IMR-90 (cell line): ENCODE measurements at regions not wholly inside any gene's neighbourhood (a gene's known extent, or its start where the extent isn't known, plus 50 kb on each side); places are given as distances from the start of the nearest gene placed in this dataset.

ENCODE experiments used
- ATAC-seq: fragments of 200-7000 bp; cut with Tn5 transposase; 2 replicates; pipeline ENCODE4 v1.9.1; 2020; ENCODE audit warnings: low read depth, mild to moderate bottlenecking, moderate library complexity
- BruUV-seq: library from RNA; stranded (reverse); fragments of 400-500 nt; replicated peaks from 2 replicates; lab custom pipeline; 2021; lab: Mats Ljungman, UMichigan
- CTCF ChIA-PET: fragments of 300-600 bp; formaldehyde crosslinking; extraction: SDS; loops from one replicate; lab custom pipeline; 2021; ENCODE audit warnings: antibody characterized with exemption; lab: Yijun Ruan, JAX
- POLR2A ChIA-PET: fragments of 300-600 bp; sonication (Branson Sonifier 250); formaldehyde crosslinking; loops from one replicate; lab custom pipeline; 2022; ENCODE audit warnings: antibody characterized with exemption; ENCODE audit not compliant: unreplicated experiment; lab: Charles Lee
- DNase-seq: peaks from one replicate; pipeline ENCODE4 v3.0.0; 2013
- H2AFZ ChIP-seq: replicated peaks from 2 replicates; pipeline ENCODE3; 2013; ENCODE audit warnings: low read length, mild to moderate bottlenecking; ENCODE audit not compliant: poor library complexity
- H2AK5ac ChIP-seq: 2 replicates; pipeline ENCODE4 v1.6.1; 2013; ENCODE audit warnings: low read depth, low read length, inconsistent platforms
- H2AK9ac ChIP-seq: replicated peaks from 2 replicates; pipeline ENCODE3; 2013; ENCODE audit warnings: mild to moderate bottlenecking, low read depth, low read length, moderate library complexity; ENCODE audit not compliant: poor library complexity
- H2BK120ac ChIP-seq: 2 replicates; pipeline ENCODE4 v1.6.1; 2013; ENCODE audit warnings: low read depth, low read length, inconsistent platforms
- H2BK15ac ChIP-seq: 3 replicates; pipeline ENCODE4 v1.6.1; 2013; ENCODE audit warnings: low read depth, low read length, inconsistent platforms
- H2BK20ac ChIP-seq: 2 replicates; pipeline ENCODE4 v1.6.1; 2013; ENCODE audit warnings: low read depth, mild to moderate bottlenecking, inconsistent platforms, low read length, moderate library complexity
- H2BK5ac ChIP-seq: 2 replicates; pipeline ENCODE4 v1.6.1; 2013; ENCODE audit warnings: mild to moderate bottlenecking, low read depth, low read length, inconsistent platforms; ENCODE audit not compliant: poor library complexity, severe bottlenecking
- H3K14ac ChIP-seq: replicated peaks from 2 replicates; pipeline ENCODE4 v1.6.1; 2013; ENCODE audit warnings: low read depth, low read length, inconsistent platforms
- H3K18ac ChIP-seq: 2 replicates; pipeline ENCODE4 v1.6.1; 2013; ENCODE audit warnings: low read depth, low read length, control low read depth
- H3K23ac ChIP-seq: 2 replicates; pipeline ENCODE4 v1.6.1; 2013; ENCODE audit warnings: low read depth, low read length, inconsistent platforms
- H3K27ac ChIP-seq: 2 replicates; pipeline ENCODE4 v1.5.1; 2013; ENCODE audit warnings: mild to moderate bottlenecking, control low read depth, low read length; ENCODE audit not compliant: insufficient read depth
- H3K27me3 ChIP-seq: 2 replicates; pipeline ENCODE4 v1.6.1; 2013; ENCODE audit warnings: low read length; ENCODE audit not compliant: control insufficient read depth, insufficient read depth
- H3K36me3 ChIP-seq: 2 replicates; pipeline ENCODE4 v1.6.1; 2013; ENCODE audit warnings: low read length, mixed read lengths; ENCODE audit not compliant: control insufficient read depth, insufficient read depth
- H3K4ac ChIP-seq: 2 replicates; pipeline ENCODE4 v1.6.1; 2013; ENCODE audit warnings: low read depth, low read length, inconsistent platforms
- H3K4me1 ChIP-seq: 2 replicates; pipeline ENCODE4 v1.6.1; 2013; ENCODE audit warnings: low read length, mixed read lengths; ENCODE audit not compliant: control insufficient read depth, insufficient read depth
- H3K4me2 ChIP-seq: 2 replicates; pipeline ENCODE4 v1.6.1; 2013; ENCODE audit warnings: low read depth, mild to moderate bottlenecking, control low read depth, low read length, moderate library complexity
- H3K4me3 ChIP-seq: 2 replicates; pipeline ENCODE4 v1.5.1; 2013; ENCODE audit warnings: low read depth, mild to moderate bottlenecking, control low read depth, low read length, moderate library complexity; ENCODE audit not compliant: insufficient read depth
- H3K56ac ChIP-seq: 2 replicates; pipeline ENCODE4 v1.6.1; 2013; ENCODE audit warnings: low read length, inconsistent platforms; ENCODE audit not compliant: insufficient read depth; ENCODE audit errors: extremely low read depth
- H3K79me1 ChIP-seq, 2 experiments: 2 replicates each; pipeline ENCODE4 v1.6.1; 2013; ENCODE audit warnings: low read length in 2 of 2, inconsistent platforms in 1 of 2, low read depth in 1 of 2
- H3K9ac ChIP-seq: 2 replicates; pipeline ENCODE4 v1.6.1; 2013; ENCODE audit warnings: low read depth, low read length, control low read depth
- H3K9me1 ChIP-seq: 2 replicates; pipeline ENCODE4 v1.6.1; 2013; ENCODE audit warnings: low read length, inconsistent platforms; ENCODE audit not compliant: insufficient read depth
- H3K9me3 ChIP-seq: 2 replicates; pipeline ENCODE4 v1.6.1; 2013; ENCODE audit warnings: low read length; ENCODE audit not compliant: control insufficient read depth, insufficient read depth
- H4K20me1 ChIP-seq: 2 replicates; pipeline ENCODE4 v1.6.1; 2013; ENCODE audit warnings: low read length, inconsistent platforms; ENCODE audit not compliant: insufficient read depth
- H4K5ac ChIP-seq: 2 replicates; pipeline ENCODE4 v1.6.1; 2013; ENCODE audit warnings: mild to moderate bottlenecking, low read depth, low read length, control low read depth
- H4K8ac ChIP-seq, 2 experiments: 2 replicates each; pipeline ENCODE4 v1.6.1; 2013; ENCODE audit warnings: low read depth in 2 of 2, low read length in 2 of 2, control low read depth in 1 of 2, inconsistent platforms in 1 of 2
- H4K91ac ChIP-seq: 2 replicates; pipeline ENCODE4 v1.6.1; 2013; ENCODE audit warnings: low read depth, low read length, inconsistent platforms; ENCODE audit not compliant: insufficient read depth
- BHLHE40 ChIP-seq: fragments of 150-350 bp; IDR thresholded peaks from 2 replicates; pipeline ENCODE4 v1.6.1; 2016; ENCODE audit warnings: mild to moderate bottlenecking, low read depth, low read length
- CEBPB ChIP-seq: IDR thresholded peaks from 2 replicates; pipeline ENCODE4 v1.6.1; 2012; ENCODE audit warnings: low read depth, low read length, improper control_type of control experiment
- CHD1 ChIP-seq: IDR thresholded peaks from 2 replicates; pipeline ENCODE4 v1.6.1; 2012; ENCODE audit warnings: low read depth, low read length, improper control_type of control experiment
- MXI1 ChIP-seq: IDR thresholded peaks from 2 replicates; pipeline ENCODE4 v1.6.1; 2012; ENCODE audit warnings: low read depth, mild to moderate bottlenecking, low read length, moderate library complexity, borderline replicate concordance
- NFE2L2 ChIP-seq: fragments of 150-350 bp; IDR thresholded peaks from 2 replicates; pipeline ENCODE4 v1.6.1; 2016; ENCODE audit warnings: low read depth, mild to moderate bottlenecking, low read length
- RFX5 ChIP-seq: IDR thresholded peaks from 2 replicates; pipeline ENCODE4 v1.8.0; 2012; ENCODE audit warnings: low read depth, mild to moderate bottlenecking, low read length, moderate library complexity
- WGBS, 2 experiments: methylation state at CpG; one replicate each; pipeline versions ENCODE4 v1.1.5 to v1.1.7; 2013; ENCODE audit warnings: missing lambda C conversion rate in 2 of 2; ENCODE audit not compliant: insufficient read length in 1 of 2; ENCODE audit errors: extremely low coverage in 2 of 2; 5-methylcytosine and 5-hydroxymethylcytosine counted together
- dilution Hi-C: fragments of 300-500 bp; cut with HindIII; formaldehyde crosslinking; loops from one replicate; pipeline ENCODE4 v1.14.3; 2018; ENCODE audit warnings: low sequenced_read_pairs; ENCODE audit not compliant: unreplicated experiment
- in situ Hi-C: fragments of 300-500 bp; cut with MboI; formaldehyde crosslinking; loops from 3 replicates; pipeline ENCODE4 v1.14.3; 2019; ENCODE audit warnings: low sequenced_read_pairs, inconsistent platforms, mixed read lengths
- intact Hi-C: fragments of 100-400 bp; cut with micrococcal nuclease; formaldehyde crosslinking; loops from 2 replicates; pipeline ENCODE4 v1.10.0; 2022

GRCh38 chr11:36868380-36868779 lies 270.3 kb upstream of the RAG2 start:
- Histone ChIP-seq H3K4ac (no peak overlapping the region), H3K9me1 (no peaks in the 10 kb centered on the region), H4K91ac (no peak overlapping the region), H2AK5ac (no peak overlapping the region), H3K56ac (no peak overlapping the region), H3K79me1 (no peaks in the 10 kb centered on the region), H3K36me3 (no peaks in the 10 kb centered on the region), H2AFZ (no peak overlapping the region), H3K27ac (no peak overlapping the region), H2BK5ac (no peak overlapping the region), H3K4me1 (no peaks in the 10 kb centered on the region), H2BK120ac (no peak overlapping the region), H3K9ac (no peak overlapping the region), H3K18ac (no peak overlapping the region), H3K4me3 (no peak overlapping the region), H2AK9ac (no peak overlapping the region), H4K20me1 (no peaks in the 10 kb centered on the region), H4K5ac (no peak overlapping the region), H3K4me2 (no peak overlapping the region), H3K9me3 (no peaks in the 10 kb centered on the region), H2BK15ac (no peak overlapping the region), H4K8ac (no peak overlapping the region), H3K23ac (no peak overlapping the region), H2BK20ac (no peak overlapping the region), H3K27me3 (no peaks in the 10 kb centered on the region), H3K14ac (no peak overlapping the region)
- intact Hi-C loops (no loop called here), dilution Hi-C loops (no loop called here), in situ Hi-C loops (no loop called here)
- ChIA-PET POLR2A (interaction anchor here (0.9 kb wide), 1 partner anchor 13 kb away, joined by 4 read pairs; no protein-coding TSS in a partner anchor), CTCF (no interaction called here)
- 6% methylated on average over 2 of the region's 5 CpGs; no CpG with 5 or more reads in 1 of the 2 experiments for WGBS, 2 experiments
- BruUV-seq = no TSS peak
- ATAC-seq (no peak), DNase-seq (no peak)
- no peak for TF ChIP-seq NFE2L2
- no peak for TF ChIP-seq CHD1
- TF ChIP-seq BHLHE40 = no peak
- no peak for TF ChIP-seq CEBPB
- no peak for TF ChIP-seq MXI1
- no peak for TF ChIP-seq RFX5
